ENCODE measurements at regions not wholly inside any gene's neighbourhood (a gene's known extent, or its start where the extent isn't known, plus 50 kb on each side); places are given as distances from the start of the nearest gene placed in this dataset.

DNA sequence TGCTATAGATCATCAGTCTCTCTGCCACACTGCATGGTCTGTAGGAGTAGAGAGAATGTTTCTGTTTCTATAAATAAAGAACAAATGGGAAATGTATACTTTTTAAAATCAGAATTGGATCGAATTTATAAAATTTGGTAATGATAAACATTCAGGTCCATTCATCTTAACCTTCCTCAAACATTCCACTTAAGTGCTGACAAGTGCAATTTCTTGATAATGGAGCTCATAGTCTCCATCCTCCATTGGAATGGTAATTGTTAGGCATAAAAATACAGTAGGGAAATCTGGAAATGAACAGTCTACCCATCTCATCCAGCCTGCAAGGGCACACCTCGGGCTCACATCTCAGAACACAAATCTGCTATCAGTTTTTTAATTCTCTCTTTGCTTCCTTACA lies 122.6 kb upstream of the PACRGL start:
- H3K9me2 ChIP-seq (ENCODE audit: low read depth, low read length): no peaks in the 10 kb centered on the region
- no peak overlapping the region for H3K4me2 ChIP-seq (ENCODE audit: low read length)
- H3K4me3 ChIP-seq (ENCODE audit: low read depth, low read length, poor library complexity, severe bottlenecking): no peak overlapping the region
- H3K27me3 ChIP-seq (ENCODE audit: insufficient read depth, low read length): no peaks in the 10 kb centered on the region
- no peaks in the 10 kb centered on the region for H3K79me2 ChIP-seq (ENCODE audit: insufficient read depth, low read length)
- no peak overlapping the region for H3K9ac ChIP-seq (ENCODE audit: low read length)
- H3K27ac ChIP-seq (ENCODE audit: low read depth, low read length, poor library complexity, severe bottlenecking): no peak overlapping the region
- TF ChIP-seq, protein P1, sequence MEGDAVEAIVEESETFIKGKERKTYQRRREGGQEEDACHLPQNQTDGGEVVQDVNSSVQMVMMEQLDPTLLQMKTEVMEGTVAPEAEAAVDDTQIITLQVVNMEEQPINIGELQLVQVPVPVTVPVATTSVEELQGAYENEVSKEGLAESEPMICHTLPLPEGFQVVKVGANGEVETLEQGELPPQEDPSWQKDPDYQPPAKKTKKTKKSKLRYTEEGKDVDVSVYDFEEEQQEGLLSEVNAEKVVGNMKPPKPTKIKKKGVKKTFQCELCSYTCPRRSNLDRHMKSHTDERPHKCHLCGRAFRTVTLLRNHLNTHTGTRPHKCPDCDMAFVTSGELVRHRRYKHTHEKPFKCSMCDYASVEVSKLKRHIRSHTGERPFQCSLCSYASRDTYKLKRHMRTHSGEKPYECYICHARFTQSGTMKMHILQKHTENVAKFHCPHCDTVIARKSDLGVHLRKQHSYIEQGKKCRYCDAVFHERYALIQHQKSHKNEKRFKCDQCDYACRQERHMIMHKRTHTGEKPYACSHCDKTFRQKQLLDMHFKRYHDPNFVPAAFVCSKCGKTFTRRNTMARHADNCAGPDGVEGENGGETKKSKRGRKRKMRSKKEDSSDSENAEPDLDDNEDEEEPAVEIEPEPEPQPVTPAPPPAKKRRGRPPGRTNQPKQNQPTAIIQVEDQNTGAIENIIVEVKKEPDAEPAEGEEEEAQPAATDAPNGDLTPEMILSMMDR (IDR thresholded peaks at IDR 0.05; ENCODE audit: low read length): no peak
- no peak overlapping the region for H2AFZ ChIP-seq (ENCODE audit: low read length)
- H3K4me1 ChIP-seq (ENCODE audit: insufficient read depth, low read length, severe bottlenecking): no peaks in the 10 kb centered on the region
- no peaks in the 10 kb centered on the region for H3K9me3 ChIP-seq (ENCODE audit: low read length)
- H4K20me1 ChIP-seq (ENCODE audit: insufficient read depth, low read length): no peaks in the 10 kb centered on the region
- H3K36me3 ChIP-seq (ENCODE audit: insufficient read depth, low read length): no peaks in the 10 kb centered on the region
- no peaks in the 10 kb centered on the region for H3F3A ChIP-seq (ENCODE audit: insufficient read depth, low read length)

DNA sequence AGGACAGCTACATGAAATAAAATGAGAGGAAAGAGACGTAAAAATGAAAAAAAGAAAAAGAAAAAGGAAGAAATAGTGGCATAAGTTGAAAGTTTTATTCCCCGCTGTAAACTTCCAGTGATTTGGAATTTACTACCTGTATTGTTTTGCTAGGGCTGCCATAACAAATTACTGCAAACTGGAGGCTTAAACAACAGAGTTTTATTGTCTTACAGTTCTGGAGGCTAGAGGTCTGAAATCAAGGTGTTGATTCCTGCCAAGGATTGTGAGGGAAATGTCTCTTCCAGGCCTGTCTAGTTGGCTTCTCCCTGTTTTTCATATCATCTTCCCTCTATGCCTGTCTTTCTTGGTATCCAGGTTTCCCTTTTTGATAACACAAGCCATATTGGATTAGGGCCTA lies 119.4 kb upstream of the PACRGL start:
- no peak overlapping the region for H3K9ac ChIP-seq (ENCODE audit: low read length)
- H3K4me1 ChIP-seq (ENCODE audit: insufficient read depth, low read length, severe bottlenecking): no peaks in the 10 kb centered on the region
- H3K9me3 ChIP-seq (ENCODE audit: low read length): no peaks in the 10 kb centered on the region
- H3K79me2 ChIP-seq (ENCODE audit: insufficient read depth, low read length): no peaks in the 10 kb centered on the region
- no peak overlapping the region for H3K4me3 ChIP-seq (ENCODE audit: low read depth, low read length, poor library complexity, severe bottlenecking)
- H3F3A ChIP-seq (ENCODE audit: insufficient read depth, low read length): no peaks in the 10 kb centered on the region
- no peaks in the 10 kb centered on the region for H3K27me3 ChIP-seq (ENCODE audit: insufficient read depth, low read length)
- no peak overlapping the region for H3K27ac ChIP-seq (ENCODE audit: low read depth, low read length, poor library complexity, severe bottlenecking)
- H3K4me2 ChIP-seq (ENCODE audit: low read length): no peak overlapping the region
- TF ChIP-seq, protein P1 (IDR thresholded peaks at IDR 0.05; ENCODE audit: low read length): no peak
- no peak for TF ChIP-seq EZH2 (IDR thresholded peaks at IDR 0.05; ENCODE audit: borderline replicate concordance, low read length)
- no peaks in the 10 kb centered on the region for H4K20me1 ChIP-seq (ENCODE audit: insufficient read depth, low read length)
- H3K36me3 ChIP-seq (ENCODE audit: insufficient read depth, low read length): no peaks in the 10 kb centered on the region
- H3K9me2 ChIP-seq (ENCODE audit: low read depth, low read length): no peaks in the 10 kb centered on the region
- no peak overlapping the region for H2AFZ ChIP-seq (ENCODE audit: low read length)

DNA sequence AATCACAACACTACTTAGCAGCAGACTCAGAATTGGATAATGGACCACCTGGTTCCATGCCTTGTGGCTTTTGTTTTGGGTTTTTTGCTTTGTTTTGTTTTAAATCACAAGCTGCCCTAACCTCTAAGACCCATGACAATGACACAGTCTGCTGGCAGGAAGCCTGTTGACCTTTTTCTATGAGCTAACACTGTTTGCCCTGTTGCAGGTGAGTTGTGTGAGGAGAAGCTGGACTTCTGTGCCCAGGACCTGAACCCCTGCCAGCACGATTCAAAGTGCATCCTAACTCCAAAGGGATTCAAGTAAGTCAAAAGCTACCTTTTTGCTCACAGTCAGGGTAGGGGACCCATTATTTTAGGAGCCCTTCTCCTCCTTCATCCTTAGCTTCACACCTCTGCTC lies 110.8 kb upstream of the PACRGL start:
- Histone ChIP-seq H3K79me2 (ENCODE audit: insufficient read depth, low read length) (no peaks in the 10 kb centered on the region), H3K4me3 (ENCODE audit: low read depth, low read length, poor library complexity, severe bottlenecking) (no peak overlapping the region), H3K36me3 (ENCODE audit: insufficient read depth, low read length) (no peaks in the 10 kb centered on the region), H3K9me3 (ENCODE audit: low read length) (no peaks in the 10 kb centered on the region), H3K9ac (ENCODE audit: low read length) (no peak overlapping the region), H3K9me2 (ENCODE audit: low read depth, low read length) (no peaks in the 10 kb centered on the region), H2AFZ (ENCODE audit: low read length) (no peak overlapping the region), H3K27ac (ENCODE audit: low read depth, low read length, poor library complexity, severe bottlenecking) (no peak overlapping the region), H3K4me2 (ENCODE audit: low read length) (no peak overlapping the region), H3K4me1 (ENCODE audit: insufficient read depth, low read length, severe bottlenecking) (no peaks in the 10 kb centered on the region), H4K20me1 (ENCODE audit: insufficient read depth, low read length) (no peaks in the 10 kb centered on the region), H3F3A (ENCODE audit: insufficient read depth, low read length) (no peaks in the 10 kb centered on the region), H3K27me3 (ENCODE audit: insufficient read depth, low read length) (no peaks in the 10 kb centered on the region)
- TF ChIP-seq, protein P1 (IDR thresholded peaks at IDR 0.05; ENCODE audit: low read length): no peak
- no peak for TF ChIP-seq EZH2 (IDR thresholded peaks at IDR 0.05; ENCODE audit: borderline replicate concordance, low read length)

Measured in OCI-LY1 (cell line).